PC-9 (cell line): ENCODE measurements at regions not wholly inside any gene's neighbourhood (a gene's known extent, or its start where the extent isn't known, plus 50 kb on each side); places are given as distances from the start of the nearest gene placed in this dataset.

ENCODE experiments used
- BruUV-seq: library from RNA; stranded (reverse); fragments of 400-500 nt; replicated peaks from 2 replicates; lab custom pipeline; 2021; lab: Mats Ljungman, UMichigan
- CTCF ChIA-PET: fragments of 300-600 bp; sonication (Branson Sonifier 250); formaldehyde crosslinking; loops from one replicate; lab custom pipeline; 2022; ENCODE audit warnings: antibody characterized with exemption; lab: Charles Lee
- POLR2A ChIA-PET: fragments of 300-600 bp; sonication (Branson Sonifier 250); formaldehyde crosslinking; loops from one replicate; lab custom pipeline; 2022; ENCODE audit warnings: antibody characterized with exemption; ENCODE audit not compliant: unreplicated experiment; lab: Charles Lee
- DNase-seq, 2 experiments: peaks; one replicate each; pipeline versions ENCODE4 v3.0.0 to v3.0.0-alpha.2; 2015 to 2022; ENCODE audit warnings: mixed read lengths in 1 of 2
- H2AFZ ChIP-seq: fragments of 200-600 bp; sonication (generic); 2 replicates; pipeline ENCODE4 v1.8.1; 2017; ENCODE audit warnings: antibody characterized with exemption
- H3F3A ChIP-seq: fragments of 200-600 bp; sonication (generic); 2 replicates; pipeline ENCODE4 v1.8.1; 2017; ENCODE audit warnings: antibody characterized with exemption, mild to moderate bottlenecking, low read depth; ENCODE audit not compliant: insufficient read depth
- H3K27ac ChIP-seq: fragments of 200-600 bp; sonication (generic); 2 replicates; pipeline ENCODE4 v1.6.1; 2016; ENCODE audit warnings: mixed run types
- H3K27me3 ChIP-seq: fragments of 200-600 bp; sonication (generic); 2 replicates; pipeline ENCODE4 v1.6.1; 2016; ENCODE audit warnings: low read depth, mixed run types; ENCODE audit not compliant: insufficient read depth
- H3K36me3 ChIP-seq: fragments of 200-600 bp; sonication (generic); 2 replicates; pipeline ENCODE4 v1.6.1; 2016; ENCODE audit warnings: low read depth, mixed run types
- H3K4me1 ChIP-seq: fragments of 200-600 bp; sonication (generic); replicated peaks from 2 replicates; pipeline ENCODE4 v1.6.1; 2016; ENCODE audit warnings: mixed run types; ENCODE audit not compliant: insufficient read depth
- H3K4me2 ChIP-seq: fragments of 200-600 bp; sonication (generic); 2 replicates; pipeline ENCODE4 v1.6.1; 2017; ENCODE audit warnings: mixed run types
- H3K4me3 ChIP-seq: fragments of 200-600 bp; sonication (generic); 2 replicates; pipeline ENCODE4 v1.6.1; 2016; ENCODE audit warnings: mixed run types
- H3K79me2 ChIP-seq: fragments of 200-600 bp; sonication (generic); 2 replicates; pipeline ENCODE4 v1.6.1; 2017; ENCODE audit warnings: low read depth, mixed run types
- H3K9me2 ChIP-seq: fragments of 200-600 bp; sonication (generic); 2 replicates; pipeline ENCODE4 v1.8.1; 2017; ENCODE audit warnings: mild to moderate bottlenecking; ENCODE audit not compliant: insufficient read depth
- H3K9me3 ChIP-seq: fragments of 200-600 bp; sonication (generic); 2 replicates; pipeline ENCODE4 v1.8.1; 2016; ENCODE audit warnings: low read depth; ENCODE audit not compliant: insufficient read depth
- H4K20me1 ChIP-seq: fragments of 200-600 bp; sonication (generic); 2 replicates; pipeline ENCODE4 v1.8.1; 2017; ENCODE audit not compliant: insufficient read depth
- EZH2 ChIP-seq: fragments of 200-600 bp; sonication (generic); IDR thresholded peaks from 2 replicates; pipeline ENCODE4 v1.8.0; 2017; ENCODE audit warnings: antibody characterized with exemption, low read depth
- intact Hi-C: fragments of 100-400 bp; cut with micrococcal nuclease; formaldehyde crosslinking; loops from one replicate; pipeline ENCODE4 v1.10.0; 2022; ENCODE audit not compliant: unreplicated experiment
- TF ChIP-seq, protein P1 (sequence below): fragments of 200-600 bp; sonication (generic); conservative IDR thresholded peaks from 2 replicates; pipeline ENCODE4 v1.6.1; 2017; ENCODE audit warnings: mixed run types, antibody characterized with exemption, mild to moderate bottlenecking, moderate library complexity

DNA sequence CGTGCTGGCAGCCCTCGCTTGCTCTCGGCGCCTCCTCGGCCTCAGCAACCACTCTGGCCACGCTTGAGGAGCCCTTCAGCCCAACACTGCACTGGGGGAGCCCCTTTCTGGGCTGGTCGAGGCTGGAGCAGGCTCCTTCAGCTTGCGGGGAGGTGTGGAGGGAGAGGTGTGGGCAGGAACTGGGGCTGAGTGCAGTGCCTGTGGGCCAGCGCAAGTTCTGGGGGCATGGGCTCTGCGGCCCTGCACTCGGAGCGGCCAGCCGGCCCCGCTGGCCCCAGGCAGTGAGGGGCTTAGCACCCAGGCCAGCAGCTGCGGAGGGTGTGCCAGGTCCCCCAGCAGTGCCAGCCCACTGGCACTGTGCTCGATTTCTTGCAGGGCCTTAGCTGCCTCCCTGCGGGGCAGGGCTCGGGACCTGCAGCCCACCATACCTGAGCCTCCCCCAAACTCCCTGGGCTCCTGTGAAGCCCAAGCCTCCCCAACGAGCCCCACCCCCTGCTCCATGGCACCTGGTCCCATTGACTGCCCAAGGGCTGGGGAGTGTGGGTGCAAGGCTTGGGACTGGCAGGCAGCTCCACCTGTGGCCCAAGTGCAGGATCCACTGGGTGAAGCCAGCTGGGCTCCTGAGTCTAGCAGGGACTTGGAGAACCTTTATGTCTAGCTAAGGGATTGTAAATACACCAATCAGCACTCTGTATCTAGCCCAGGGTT is 556.8 kb downstream of the GABRG1 start:
- no peak overlapping the region for H3K4me3 ChIP-seq
- no peaks in the 10 kb centered on the region for H3K36me3 ChIP-seq
- TF ChIP-seq, protein P1, sequence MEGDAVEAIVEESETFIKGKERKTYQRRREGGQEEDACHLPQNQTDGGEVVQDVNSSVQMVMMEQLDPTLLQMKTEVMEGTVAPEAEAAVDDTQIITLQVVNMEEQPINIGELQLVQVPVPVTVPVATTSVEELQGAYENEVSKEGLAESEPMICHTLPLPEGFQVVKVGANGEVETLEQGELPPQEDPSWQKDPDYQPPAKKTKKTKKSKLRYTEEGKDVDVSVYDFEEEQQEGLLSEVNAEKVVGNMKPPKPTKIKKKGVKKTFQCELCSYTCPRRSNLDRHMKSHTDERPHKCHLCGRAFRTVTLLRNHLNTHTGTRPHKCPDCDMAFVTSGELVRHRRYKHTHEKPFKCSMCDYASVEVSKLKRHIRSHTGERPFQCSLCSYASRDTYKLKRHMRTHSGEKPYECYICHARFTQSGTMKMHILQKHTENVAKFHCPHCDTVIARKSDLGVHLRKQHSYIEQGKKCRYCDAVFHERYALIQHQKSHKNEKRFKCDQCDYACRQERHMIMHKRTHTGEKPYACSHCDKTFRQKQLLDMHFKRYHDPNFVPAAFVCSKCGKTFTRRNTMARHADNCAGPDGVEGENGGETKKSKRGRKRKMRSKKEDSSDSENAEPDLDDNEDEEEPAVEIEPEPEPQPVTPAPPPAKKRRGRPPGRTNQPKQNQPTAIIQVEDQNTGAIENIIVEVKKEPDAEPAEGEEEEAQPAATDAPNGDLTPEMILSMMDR, result no peak
- no peak for TF ChIP-seq EZH2
- H3K27ac ChIP-seq, result no peak overlapping the region
- no peaks in the 10 kb centered on the region for H4K20me1 ChIP-seq
- intact Hi-C loops, result no loop called here
- H3F3A ChIP-seq, result no peaks in the 10 kb centered on the region
- no peaks in the 10 kb centered on the region for H3K27me3 ChIP-seq
- no peak overlapping the region for H2AFZ ChIP-seq
- no peaks in the 10 kb centered on the region for H3K79me2 ChIP-seq
- H3K9me3 ChIP-seq, result no peaks in the 10 kb centered on the region
- no TSS peak for BruUV-seq
- ChIA-PET POLR2A (no interaction called here), CTCF (no interaction called here)
- no peak for DNase-seq
- no peaks in the 10 kb centered on the region for H3K9me2 ChIP-seq
- no peak overlapping the region for H3K4me2 ChIP-seq
- no peaks in the 10 kb centered on the region for H3K4me1 ChIP-seq

DNA sequence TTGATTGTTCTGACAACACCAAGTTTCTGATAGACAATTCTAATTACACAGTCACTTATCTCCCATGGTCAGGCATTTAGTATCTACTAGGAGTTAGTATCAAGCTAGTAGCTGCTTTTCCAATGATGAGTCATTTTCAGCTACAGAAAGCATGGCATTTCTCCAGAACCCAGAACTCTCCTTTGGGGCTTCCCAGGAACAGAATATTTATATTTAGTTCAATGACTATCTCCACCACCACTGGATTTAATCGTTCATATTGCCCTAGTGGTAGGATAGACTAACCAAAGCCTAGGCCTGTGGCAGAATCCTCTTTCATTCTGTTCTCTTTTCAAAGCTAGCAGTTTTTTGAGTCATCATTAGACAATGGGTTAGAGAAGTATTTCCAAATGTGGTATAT is 569.4 kb downstream of the GABRG1 start:
- ChIA-PET POLR2A (no interaction called here), CTCF (interaction anchor here (0.7 kb wide), 1 partner anchor 168 kb away, joined by 4 read pairs; no protein-coding TSS in a partner anchor)
- no peaks in the 10 kb centered on the region for H3K9me3 ChIP-seq
- no peak for DNase-seq
- BruUV-seq, result no TSS peak
- H3K79me2 ChIP-seq, result no peaks in the 10 kb centered on the region
- H3K9me2 ChIP-seq, result no peaks in the 10 kb centered on the region
- H2AFZ ChIP-seq, result no peak overlapping the region
- no peaks in the 10 kb centered on the region for H3K4me1 ChIP-seq
- H3K27me3 ChIP-seq, result no peaks in the 10 kb centered on the region
- no peak overlapping the region for H3K4me2 ChIP-seq
- no peak overlapping the region for H3K27ac ChIP-seq
- intact Hi-C loops, result loop anchor here (10.0 kb wide), 1 partner anchor 720 kb away; no protein-coding TSS in a partner anchor
- no peaks in the 10 kb centered on the region for H3K36me3 ChIP-seq
- TF ChIP-seq EZH2, result no peak
- TF ChIP-seq, protein P1, result no peak
- no peaks in the 10 kb centered on the region for H4K20me1 ChIP-seq
- no peak overlapping the region for H3K4me3 ChIP-seq
- H3F3A ChIP-seq, result no peaks in the 10 kb centered on the region

DNA sequence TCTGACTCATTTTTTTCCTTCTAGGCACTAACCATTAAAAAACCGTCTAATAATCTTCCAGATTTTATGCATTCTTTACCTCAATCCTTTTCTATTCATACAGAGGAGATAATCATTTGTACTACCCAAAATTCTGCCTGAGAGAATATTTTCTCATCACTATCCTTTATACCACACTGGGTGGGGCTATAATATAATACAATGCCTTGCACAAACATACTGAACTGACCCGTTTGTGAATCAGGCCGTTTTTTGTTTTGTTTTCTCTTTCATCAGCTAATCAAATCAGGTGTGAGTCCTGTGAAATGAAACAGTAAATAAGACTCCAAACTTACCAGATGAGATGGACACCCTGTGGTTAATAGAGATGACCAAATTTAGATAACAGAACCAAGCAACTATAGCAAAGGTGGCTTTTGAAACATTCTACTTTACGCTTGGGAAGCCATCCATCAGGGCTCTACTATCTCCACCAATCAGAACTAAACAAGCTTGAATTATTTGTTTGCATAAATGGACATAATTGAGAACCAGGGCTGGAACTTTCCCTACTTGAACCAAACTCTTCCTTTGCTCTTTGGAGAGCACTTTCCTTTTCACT is 573.0 kb downstream of the GABRG1 start:
- CTCF ChIA-PET, result interaction anchor here (0.7 kb wide), 1 partner anchor 457 kb away, joined by 4 read pairs; no protein-coding TSS in a partner anchor
- Histone ChIP-seq H3K4me2 (no peak overlapping the region), H3K4me1 (no peaks in the 10 kb centered on the region), H3K36me3 (no peaks in the 10 kb centered on the region), H3K27me3 (no peaks in the 10 kb centered on the region), H4K20me1 (no peaks in the 10 kb centered on the region), H3K9me3 (no peaks in the 10 kb centered on the region), H2AFZ (no peak overlapping the region), H3K4me3 (no peak overlapping the region), H3K27ac (no peak overlapping the region), H3K79me2 (no peaks in the 10 kb centered on the region), H3F3A (no peaks in the 10 kb centered on the region), H3K9me2 (no peaks in the 10 kb centered on the region)
- TF ChIP-seq EZH2, result no peak
- TF ChIP-seq, protein P1, result no peak
- BruUV-seq, result no TSS peak
- POLR2A ChIA-PET, result no interaction called here
- intact Hi-C loops, result loop anchor here (10.0 kb wide), 1 partner anchor 724 kb away; no protein-coding TSS in a partner anchor
- DNase-seq, result no peak
